HAP-1 (cell line): ENCODE measurements at regions not wholly inside any gene's neighbourhood (a gene's known extent, or its start where the extent isn't known, plus 50 kb on each side); places are given as distances from the start of the nearest gene placed in this dataset.

Experiments
- DNase-seq, 2 experiments: peaks; one replicate each; pipeline ENCODE4 v3.0.0-alpha.2; 2016 to 2020; ENCODE audit warnings: low spot score in 2 of 2
- H3K27me3 ChIP-seq: fragments of 250-450 bp; sonication (Bioruptor Pico); 2 replicates; pipeline ENCODE4 v1.5.1; 2020; ENCODE audit warnings: low read depth, mild to moderate bottlenecking, moderate library complexity
- H3K36me3 ChIP-seq: fragments of 250-450 bp; sonication (Bioruptor Pico); replicated peaks from 2 replicates; pipeline ENCODE4 v1.5.1; 2020; ENCODE audit warnings: mild to moderate bottlenecking
- H3K4me1 ChIP-seq: fragments of 250-450 bp; sonication (Bioruptor Pico); 2 replicates; pipeline ENCODE4 v1.5.1; 2020; ENCODE audit warnings: mild to moderate bottlenecking
- H3K4me3 ChIP-seq: fragments of 250-450 bp; sonication (Bioruptor Pico); 2 replicates; pipeline ENCODE4 v1.5.1; 2020; ENCODE audit warnings: mild to moderate bottlenecking, moderate library complexity
- H3K9me3 ChIP-seq: fragments of 250-450 bp; sonication (Bioruptor Pico); 2 replicates; pipeline ENCODE4 v1.5.1; 2020; ENCODE audit warnings: mild to moderate bottlenecking, moderate library complexity
- in situ Hi-C: fragments of 300-500 bp; cut with MboI; formaldehyde crosslinking; loops from 3 replicates; pipeline ENCODE4 v1.14.3; 2020; ENCODE audit warnings: low sequenced_read_pairs, inconsistent platforms, mixed read lengths

DNA sequence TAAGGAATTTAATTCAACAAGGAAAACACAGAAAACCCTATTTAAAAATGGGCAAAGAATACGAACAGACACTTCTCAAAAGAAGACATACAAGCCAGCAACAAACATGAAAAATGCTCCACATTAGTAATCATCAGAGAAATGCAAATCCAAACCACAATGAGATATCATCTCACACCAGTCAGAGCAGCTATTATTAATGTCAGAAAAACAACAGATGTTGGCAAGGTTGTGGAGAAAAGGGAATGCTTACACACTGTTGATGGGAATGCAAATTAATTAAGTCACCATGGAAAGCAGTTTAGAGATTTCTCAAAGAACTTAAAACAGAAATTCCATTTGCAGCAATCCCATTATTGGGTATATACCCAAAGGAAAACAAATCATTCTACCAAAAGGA is 55.2 kb downstream of the GCC1 start:
- H3K4me3 ChIP-seq, result no peak overlapping the region
- no peaks in the 10 kb centered on the region for H3K36me3 ChIP-seq
- DNase-seq, result no peak
- in situ Hi-C loops, result no loop called here
- peaks cover 9% of the 10 kb centered on the region for H3K4me1 ChIP-seq
- H3K27me3 ChIP-seq, result no peaks in the 10 kb centered on the region
- no peaks in the 10 kb centered on the region for H3K9me3 ChIP-seq

DNA sequence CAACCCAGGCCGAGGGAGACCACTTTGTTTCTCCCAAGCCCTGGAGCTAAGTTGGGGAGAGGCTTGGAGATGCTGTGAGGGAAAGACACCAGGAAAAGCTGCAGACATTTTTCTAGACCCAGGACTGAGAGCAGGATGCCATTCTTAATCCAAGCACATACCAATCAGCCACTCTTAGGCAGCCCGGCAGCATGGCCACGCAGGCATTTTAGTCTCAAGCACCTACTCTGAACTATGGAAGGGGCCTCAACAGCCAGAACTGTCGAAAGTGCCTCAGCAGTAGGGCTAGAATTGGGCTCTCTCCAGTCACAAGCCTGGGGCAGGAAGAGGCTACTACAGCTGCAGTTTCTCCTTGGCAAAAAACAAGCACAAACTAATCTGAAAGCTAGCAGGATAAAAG is 57.8 kb downstream of the GCC1 start:
- no peaks in the 10 kb centered on the region for H3K4me1 ChIP-seq
- no peaks in the 10 kb centered on the region for H3K27me3 ChIP-seq
- H3K36me3 ChIP-seq, result no peaks in the 10 kb centered on the region
- no peak overlapping the region for H3K4me3 ChIP-seq
- no peaks in the 10 kb centered on the region for H3K9me3 ChIP-seq
- DNase-seq, result no peak
- in situ Hi-C loops, result no loop called here

DNA sequence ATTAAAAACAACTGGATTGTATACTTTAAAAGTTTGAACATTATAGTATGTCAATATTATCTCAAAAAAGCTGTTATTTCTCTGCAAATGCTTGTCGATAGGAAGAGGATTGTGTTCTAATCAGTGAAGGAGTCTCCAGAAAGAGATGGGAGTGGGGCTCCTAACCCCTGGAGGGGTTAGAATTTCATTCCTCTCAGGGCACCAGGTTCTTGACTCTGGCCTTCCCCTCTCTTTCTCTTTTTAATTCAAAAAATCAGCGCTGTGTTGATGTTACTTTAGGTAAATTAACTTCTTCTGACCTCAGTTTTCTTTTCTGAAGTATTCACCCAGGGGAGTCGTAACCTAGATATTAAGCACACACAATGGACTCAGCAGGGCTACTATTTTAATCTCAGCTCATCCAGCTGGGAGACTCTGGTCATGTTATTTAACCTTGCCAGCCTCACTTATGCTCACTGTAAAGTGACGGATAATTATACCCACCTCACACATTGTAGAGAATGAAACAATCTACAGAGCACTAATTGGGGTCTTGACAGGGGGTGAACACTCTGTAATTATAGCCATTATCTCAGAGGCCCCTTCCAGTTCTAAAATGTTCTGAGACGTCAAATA is 59.4 kb downstream of the GCC1 start:
- Histone ChIP-seq H3K4me1 (no peaks in the 10 kb centered on the region), H3K27me3 (no peaks in the 10 kb centered on the region), H3K9me3 (no peaks in the 10 kb centered on the region), H3K4me3 (no peak overlapping the region), H3K36me3 (no peaks in the 10 kb centered on the region)
- in situ Hi-C loops, result no loop called here
- DNase-seq, result peak; percentile 16 to 31

DNA sequence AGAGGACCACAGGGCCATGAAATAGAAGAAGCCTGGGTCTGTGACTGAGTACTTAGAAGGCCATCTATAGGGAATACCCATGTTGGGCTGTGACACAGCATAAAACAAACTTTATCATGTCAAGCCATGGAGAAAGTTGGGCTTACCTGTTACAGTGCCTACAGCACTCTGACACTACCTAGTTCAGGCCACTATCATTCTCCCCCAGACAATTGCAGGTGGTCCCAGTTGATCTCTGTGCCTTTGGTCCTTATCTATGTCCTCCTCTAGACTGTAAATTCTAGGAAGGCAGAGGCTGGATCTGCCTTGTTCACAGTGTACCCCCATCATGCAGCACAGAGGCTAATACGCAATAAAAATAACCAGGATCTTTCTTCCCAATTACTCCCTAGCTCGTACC is 69.1 kb downstream of the GCC1 start:
- Histone ChIP-seq H3K36me3 (no peaks in the 10 kb centered on the region), H3K4me1 (no peaks in the 10 kb centered on the region), H3K27me3 (peaks cover 9% of the 10 kb centered on the region), H3K9me3 (no peaks in the 10 kb centered on the region; the same call in 1 of the 2 replicates), H3K4me3 (no peak overlapping the region)
- no peak for DNase-seq
- in situ Hi-C loops, result no loop called here

DNA sequence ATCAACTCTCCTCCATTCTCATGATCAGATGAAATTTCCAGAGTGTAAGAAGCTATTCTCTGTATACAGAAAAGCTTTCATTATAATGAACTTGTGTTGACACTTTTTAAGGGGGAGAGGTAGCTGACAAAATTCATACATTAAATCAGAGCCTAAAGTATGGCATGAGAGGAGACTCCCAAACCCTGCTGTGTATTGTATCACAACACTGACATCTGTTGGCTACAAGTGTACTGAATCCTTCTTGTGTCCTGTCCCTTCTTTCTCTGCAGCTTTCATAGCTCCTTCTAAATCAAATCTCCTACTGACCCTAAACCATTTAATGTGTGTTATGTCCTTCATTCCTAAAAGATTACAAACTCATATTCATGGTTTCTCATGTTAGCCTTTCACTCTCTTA is 70.9 kb downstream of the GCC1 start:
- in situ Hi-C loops, result no loop called here
- Histone ChIP-seq H3K4me3 (no peak overlapping the region), H3K36me3 (no peaks in the 10 kb centered on the region), H3K27me3 (peaks cover 12% of the 10 kb centered on the region), H3K4me1 (no peaks in the 10 kb centered on the region), H3K9me3 (no peaks in the 10 kb centered on the region)
- DNase-seq, result peak in 1 of 2 experiments; percentile 9

DNA sequence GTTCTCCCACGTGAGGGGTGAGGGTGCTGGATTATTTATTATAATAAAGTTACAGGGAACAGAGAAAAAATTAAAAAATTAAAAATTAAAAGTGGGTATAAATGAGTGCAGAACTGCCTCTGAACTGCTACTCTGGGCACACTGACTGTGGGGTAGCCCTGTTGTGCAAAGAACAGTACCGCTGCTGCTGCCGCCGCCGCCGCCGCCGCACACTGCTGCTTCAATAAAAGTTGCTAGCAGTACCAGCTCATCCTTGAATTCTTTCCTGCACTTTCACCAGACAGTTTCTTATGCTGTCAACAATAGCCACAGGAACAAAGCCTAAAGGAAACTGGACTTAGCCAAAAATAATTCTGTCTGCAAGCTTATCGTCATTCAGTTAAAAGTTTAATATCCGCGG is 72.1 kb downstream of the GCC1 start:
- Histone ChIP-seq H3K4me3 (no peak overlapping the region), H3K27me3 (peaks cover 18% of the 10 kb centered on the region), H3K4me1 (no peaks in the 10 kb centered on the region), H3K9me3 (no peaks in the 10 kb centered on the region), H3K36me3 (no peaks in the 10 kb centered on the region)
- in situ Hi-C loops, result no loop called here
- no peak for DNase-seq

DNA sequence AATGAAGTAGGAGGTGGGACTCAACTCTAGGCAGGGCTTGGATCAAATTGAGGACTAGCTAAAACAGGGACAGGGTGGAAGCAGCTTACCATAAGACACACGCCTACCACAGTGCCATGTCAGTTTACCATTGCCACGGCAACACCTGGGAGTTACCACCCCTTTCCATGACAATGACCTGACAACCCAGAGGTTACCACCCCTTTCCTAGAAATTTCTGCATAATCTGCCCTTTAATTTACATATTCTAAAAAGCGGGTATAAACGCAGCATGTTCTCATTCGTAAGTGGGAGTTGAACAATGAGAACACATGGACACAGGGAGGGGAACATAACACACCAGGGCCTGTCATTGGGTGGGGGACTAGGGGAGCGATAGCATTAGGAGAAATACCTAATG is 72.7 kb downstream of the GCC1 start:
- peak in 1 of 2 experiments; percentile 37 for DNase-seq
- H3K4me3 ChIP-seq, result no peak overlapping the region
- H3K36me3 ChIP-seq, result no peaks in the 10 kb centered on the region
- no peaks in the 10 kb centered on the region for H3K9me3 ChIP-seq
- no peaks in the 10 kb centered on the region for H3K4me1 ChIP-seq
- H3K27me3 ChIP-seq, result peaks cover 18% of the 10 kb centered on the region
- in situ Hi-C loops, result no loop called here

DNA sequence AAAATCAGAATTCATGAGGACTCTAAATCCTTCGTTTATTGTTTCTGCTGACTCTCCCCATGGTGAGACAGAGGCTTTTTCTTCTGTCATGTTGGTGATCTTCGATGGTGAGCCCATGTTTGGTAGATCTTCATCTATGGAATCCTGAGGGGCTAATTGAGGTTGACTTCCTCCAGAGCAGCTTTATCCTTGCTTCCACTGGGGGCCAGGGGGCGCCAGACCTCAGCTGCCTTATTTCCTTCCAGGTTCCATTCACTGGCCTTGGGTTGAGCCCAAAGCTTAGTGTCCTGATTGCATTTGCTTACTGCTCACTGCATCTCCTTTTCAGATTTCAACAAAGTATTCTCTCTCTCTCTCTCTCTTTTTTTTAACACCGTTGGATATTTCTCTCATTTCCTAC is 80.7 kb downstream of the GCC1 start:
- peak; percentile 26 to 67 for DNase-seq
- in situ Hi-C loops, result no loop called here

DNA sequence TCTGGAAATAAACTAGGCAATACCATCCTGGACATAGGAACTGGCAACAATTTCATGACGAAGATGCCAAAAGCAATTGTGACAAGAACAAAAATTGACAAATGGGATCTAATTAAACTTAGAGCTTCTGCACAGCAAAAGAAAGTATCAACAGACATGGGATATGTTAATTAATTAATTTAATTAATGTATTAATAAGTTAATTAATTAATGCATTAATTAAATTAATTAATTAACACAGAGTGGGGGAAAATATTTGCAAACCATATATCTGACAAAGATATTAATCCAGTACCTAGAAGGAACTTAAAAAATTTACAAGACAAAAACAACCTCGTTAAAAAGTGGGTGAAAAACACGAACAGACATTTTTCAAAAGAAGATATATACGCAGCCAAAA is 83.6 kb downstream of the GCC1 start:
- in situ Hi-C loops, result no loop called here
- no peaks in the 10 kb centered on the region for H3K9me3 ChIP-seq
- no peaks in the 10 kb centered on the region for H3K4me1 ChIP-seq
- DNase-seq, result no peak
- no peak overlapping the region for H3K4me3 ChIP-seq
- H3K36me3 ChIP-seq, result no peaks in the 10 kb centered on the region
- H3K27me3 ChIP-seq, result peaks cover 5% of the 10 kb centered on the region; the same call in 1 of the 2 replicates

More for the DNA sequence above, 80.7 kb downstream of the GCC1 start:
- Histone ChIP-seq H3K4me3 (no peak overlapping the region), H3K4me1 (no peaks in the 10 kb centered on the region), H3K36me3 (no peaks in the 10 kb centered on the region), H3K27me3 (peaks cover 6% of the 10 kb centered on the region; the same call in 1 of the 2 replicates), H3K9me3 (no peaks in the 10 kb centered on the region)

DNA sequence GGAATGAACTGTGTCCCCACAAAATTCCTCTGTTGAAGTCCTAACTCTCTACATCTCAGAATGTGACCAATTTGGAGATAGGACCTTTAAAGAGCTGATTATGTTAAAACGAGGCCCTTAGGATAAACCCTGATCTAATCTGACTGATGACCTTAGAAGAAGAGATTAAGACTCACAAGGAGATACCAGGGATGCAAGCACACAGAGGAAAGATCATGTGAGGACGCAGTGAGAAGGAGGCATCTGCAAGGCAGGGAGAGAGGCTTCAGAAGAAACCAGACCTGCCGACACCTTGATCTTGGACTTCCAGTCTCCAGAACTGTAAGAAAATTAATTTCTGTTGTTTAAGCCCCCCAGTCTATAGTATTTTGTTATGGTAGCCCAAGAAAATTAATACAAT is 94.9 kb upstream of the ZNF800 start:
- in situ Hi-C loops, result no loop called here
- no peak for DNase-seq

DNA sequence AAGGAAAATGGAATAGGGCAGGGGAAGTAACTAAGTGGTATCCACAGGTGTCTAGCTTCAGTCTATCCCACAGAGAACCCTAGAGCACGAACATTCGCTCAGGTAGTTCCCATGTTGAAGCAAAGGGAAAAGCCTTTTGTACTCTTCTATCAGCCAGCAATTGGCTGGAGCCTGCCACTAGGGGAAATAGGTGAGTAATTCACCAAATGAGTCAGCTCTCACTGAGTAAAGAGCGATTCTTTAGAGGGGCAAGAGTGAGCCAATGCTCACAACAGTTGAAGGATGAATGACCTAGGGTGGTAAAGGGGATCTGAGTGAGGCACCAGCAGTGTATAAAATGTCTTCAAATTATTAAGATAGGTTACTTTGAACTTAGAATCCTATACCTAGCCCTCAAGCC is 94.1 kb upstream of the ZNF800 start:
- DNase-seq, result no peak
- H3K9me3 ChIP-seq, result no peaks in the 10 kb centered on the region
- peaks cover 6% of the 10 kb centered on the region; the same call in 1 of the 2 replicates for H3K27me3 ChIP-seq
- H3K36me3 ChIP-seq, result no peaks in the 10 kb centered on the region
- peaks cover 5% of the 10 kb centered on the region for H3K4me1 ChIP-seq
- no peak overlapping the region for H3K4me3 ChIP-seq
- in situ Hi-C loops, result no loop called here

More for the DNA sequence above, 94.9 kb upstream of the ZNF800 start:
- Histone ChIP-seq H3K4me1 (peaks cover 5% of the 10 kb centered on the region; the same call in 1 of the 2 replicates), H3K36me3 (no peaks in the 10 kb centered on the region), H3K4me3 (no peak overlapping the region), H3K27me3 (peaks cover 5% of the 10 kb centered on the region), H3K9me3 (no peaks in the 10 kb centered on the region)

DNA sequence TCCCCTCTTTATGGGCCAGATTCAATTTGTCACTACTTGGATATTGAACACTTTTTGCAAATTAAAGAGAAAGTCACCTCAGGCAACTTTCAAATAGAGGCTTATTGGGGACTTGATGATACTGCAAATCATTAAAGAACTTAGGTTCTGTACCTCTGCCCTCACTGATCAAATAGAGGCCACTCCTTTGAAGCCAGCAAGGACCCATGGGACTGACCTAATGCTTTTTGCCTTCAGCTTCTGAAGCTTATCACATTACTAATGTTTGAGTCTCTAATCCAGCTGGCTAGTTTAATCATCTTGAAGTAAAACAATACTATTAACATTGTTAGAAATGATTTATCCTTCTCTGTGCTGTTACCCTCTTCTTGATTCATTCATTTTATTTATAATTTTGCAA is 93.0 kb upstream of the ZNF800 start:
- DNase-seq, result no peak
- Histone ChIP-seq H3K4me1 (peaks cover 5% of the 10 kb centered on the region), H3K27me3 (peaks cover 7% of the 10 kb centered on the region; the same call in 1 of the 2 replicates), H3K9me3 (no peaks in the 10 kb centered on the region), H3K4me3 (no peak overlapping the region), H3K36me3 (no peaks in the 10 kb centered on the region)
- in situ Hi-C loops, result no loop called here

DNA sequence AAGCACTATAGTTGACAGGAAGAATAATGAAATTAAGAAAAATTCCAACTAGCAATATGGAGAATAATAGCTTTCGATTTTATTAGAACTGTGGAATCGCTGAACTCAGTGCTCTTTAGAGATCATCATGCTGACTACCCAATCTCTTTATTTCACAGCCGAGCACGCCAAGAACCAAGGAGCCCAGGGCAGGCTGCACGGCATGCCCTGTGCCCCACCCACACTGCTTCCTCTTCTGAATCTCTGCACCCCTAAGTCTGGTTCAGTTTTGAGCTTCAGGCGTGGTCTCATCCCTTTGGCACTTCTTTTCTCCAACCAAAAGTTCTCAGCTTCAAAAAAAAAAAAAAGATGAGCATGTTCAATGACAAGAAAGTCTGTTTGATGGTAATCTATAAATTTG is 92.4 kb upstream of the ZNF800 start:
- no peaks in the 10 kb centered on the region for H3K9me3 ChIP-seq
- no peak for DNase-seq
- H3K36me3 ChIP-seq, result no peaks in the 10 kb centered on the region
- peaks cover 7% of the 10 kb centered on the region; the same call in 1 of the 2 replicates for H3K27me3 ChIP-seq
- H3K4me1 ChIP-seq, result peaks cover 5% of the 10 kb centered on the region
- in situ Hi-C loops, result no loop called here
- H3K4me3 ChIP-seq, result no peak overlapping the region

DNA sequence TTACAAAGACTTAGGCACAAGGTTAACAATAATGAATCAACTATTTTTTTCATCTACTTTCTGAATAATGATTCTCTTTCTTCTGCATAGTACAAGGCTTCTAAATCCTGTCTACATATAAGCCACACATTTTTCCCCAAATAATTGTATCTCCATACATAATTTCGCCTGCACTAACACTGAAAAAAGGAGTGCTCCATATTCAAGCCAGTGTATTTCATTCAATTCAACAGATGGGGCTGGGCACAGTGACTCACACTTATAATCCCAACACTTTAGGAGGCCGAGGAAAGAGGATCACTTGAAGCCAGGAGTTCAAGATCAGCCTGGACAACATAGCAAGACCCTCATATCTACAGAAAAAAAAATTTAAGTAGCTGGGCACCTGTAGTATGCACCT is 86.0 kb upstream of the ZNF800 start:
- Histone ChIP-seq H3K4me3 (no peak overlapping the region), H3K9me3 (no peaks in the 10 kb centered on the region), H3K4me1 (no peaks in the 10 kb centered on the region; the same call in none of the 2 replicates), H3K36me3 (no peaks in the 10 kb centered on the region), H3K27me3 (peaks cover 7% of the 10 kb centered on the region; the same call in 1 of the 2 replicates)
- in situ Hi-C loops, result no loop called here
- DNase-seq, result peak; percentile 15 to 16

DNA sequence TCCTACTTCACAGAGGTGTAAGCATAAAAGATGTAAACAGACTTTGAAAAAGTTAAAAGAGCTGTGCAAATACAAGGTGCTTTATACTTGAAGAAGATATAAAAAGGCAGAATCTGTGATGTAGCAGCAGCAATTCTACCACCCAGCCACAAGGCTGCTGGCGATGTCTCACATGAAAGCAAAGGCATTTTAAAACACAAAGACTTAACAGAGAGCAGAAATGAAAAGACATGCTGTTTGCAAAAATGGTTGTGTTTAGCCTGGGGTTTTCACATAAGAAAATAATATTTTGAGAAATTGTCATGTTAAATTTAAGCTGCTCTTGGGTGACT is 85.5 kb upstream of the ZNF800 start:
- H3K36me3 ChIP-seq, result no peaks in the 10 kb centered on the region
- in situ Hi-C loops, result no loop called here
- no peaks in the 10 kb centered on the region for H3K9me3 ChIP-seq
- no peak overlapping the region for H3K4me3 ChIP-seq
- peaks cover 7% of the 10 kb centered on the region; the same call in 1 of the 2 replicates for H3K27me3 ChIP-seq
- DNase-seq, result peak in 1 of 2 experiments; percentile 20
- no peaks in the 10 kb centered on the region; the same call in none of the 2 replicates for H3K4me1 ChIP-seq
